ENCODE measurements at regions not wholly inside any gene's neighbourhood (a gene's known extent, or its start where the extent isn't known, plus 50 kb on each side); places are given as distances from the start of the nearest gene placed in this dataset.

DNA sequence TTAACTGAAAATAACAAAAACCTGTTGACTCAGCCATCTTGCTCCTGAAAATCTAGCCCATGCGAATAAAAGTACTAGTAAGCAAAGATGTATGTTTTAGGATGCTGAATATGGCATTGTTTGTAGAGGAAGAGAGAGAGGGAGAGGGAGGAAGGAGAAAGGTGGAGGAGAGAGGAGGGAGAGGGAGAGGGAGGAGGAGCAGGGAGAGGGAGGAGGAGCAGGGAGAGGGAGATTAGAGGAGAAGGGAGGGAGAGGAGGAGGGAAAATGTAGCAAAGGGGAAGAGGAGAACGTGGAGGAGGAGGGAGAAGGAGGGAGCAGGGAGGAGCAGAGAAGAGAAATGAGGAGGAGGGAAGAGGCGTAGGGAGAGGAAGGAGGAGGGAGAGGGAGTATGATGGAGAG lies 324.5 kb upstream of the EEF2KMT start:
- TF ChIP-seq YY1 (IDR thresholded peaks at IDR 0.05; ENCODE audit: insufficient read depth, insufficient read length) = no peak
- TF ChIP-seq ZNF274 (IDR thresholded peaks at IDR 0.05; ENCODE audit: low read depth, low read length) = no peak
- TF ChIP-seq SUZ12 (IDR thresholded peaks at IDR 0.05; ENCODE audit: extremely low read depth, insufficient read depth, insufficient read length) = no peak
- Histone ChIP-seq H3K36me3 (ENCODE audit: insufficient read depth, insufficient read length, low read length) (no peaks in the 10 kb centered on the region), H3K9ac (ENCODE audit: insufficient read length, low read depth) (no peak overlapping the region), H3K4me3 (ENCODE audit: insufficient read length, low read depth) (no peak overlapping the region), H3K27me3 (ENCODE audit: insufficient read depth, insufficient read length) (no peaks in the 10 kb centered on the region), H3K9me3 (ENCODE audit: insufficient read depth, low read length) (no peaks in the 10 kb centered on the region; the same call in 1 of the 2 replicates), H3K4me1 (ENCODE audit: insufficient read depth, insufficient read length) (no peaks in the 10 kb centered on the region)
- no peak for DNase-seq (ENCODE audit: low read depth, low spot score)

GRCh38 chr16:5416013-5416412 lies 318.4 kb upstream of the EEF2KMT start:
- H3K9ac ChIP-seq (ENCODE audit: insufficient read length, low read depth) = no peak overlapping the region
- H3K36me3 ChIP-seq (ENCODE audit: insufficient read depth, insufficient read length, low read length) = no peaks in the 10 kb centered on the region
- TF ChIP-seq YY1 (IDR thresholded peaks at IDR 0.05; ENCODE audit: insufficient read depth, insufficient read length) = no peak
- no peak for TF ChIP-seq SUZ12 (IDR thresholded peaks at IDR 0.05; ENCODE audit: extremely low read depth, insufficient read depth, insufficient read length)
- no peak for TF ChIP-seq ZNF274 (IDR thresholded peaks at IDR 0.05; ENCODE audit: low read depth, low read length)
- no peaks in the 10 kb centered on the region for H3K4me1 ChIP-seq (ENCODE audit: insufficient read depth, insufficient read length)
- H3K27me3 ChIP-seq (ENCODE audit: insufficient read depth, insufficient read length) = no peaks in the 10 kb centered on the region
- peaks cover 5% of the 10 kb centered on the region; the same call in 1 of the 2 replicates for H3K9me3 ChIP-seq (ENCODE audit: insufficient read depth, low read length)
- DNase-seq (ENCODE audit: low read depth, low spot score) = no peak
- H3K4me3 ChIP-seq (ENCODE audit: insufficient read length, low read depth) = no peak overlapping the region

- Histone ChIP-seq H3K36me3 (ENCODE audit: insufficient read depth, insufficient read length, low read length) (no peaks in the 10 kb centered on the region), H3K4me1 (ENCODE audit: insufficient read depth, insufficient read length) (no peaks in the 10 kb centered on the region), H3K9me3 (ENCODE audit: insufficient read depth, low read length) (peaks cover 5% of the 10 kb centered on the region; the same call in 1 of the 2 replicates), H3K9ac (ENCODE audit: insufficient read length, low read depth) (no peak overlapping the region), H3K4me3 (ENCODE audit: insufficient read length, low read depth) (no peak overlapping the region), H3K27me3 (ENCODE audit: insufficient read depth, insufficient read length) (no peaks in the 10 kb centered on the region)
- no peak for DNase-seq (ENCODE audit: low read depth, low spot score)
- TF ChIP-seq ZNF274 (IDR thresholded peaks at IDR 0.05; ENCODE audit: low read depth, low read length) = no peak
- no peak for TF ChIP-seq YY1 (IDR thresholded peaks at IDR 0.05; ENCODE audit: insufficient read depth, insufficient read length)
- no peak for TF ChIP-seq SUZ12 (IDR thresholded peaks at IDR 0.05; ENCODE audit: extremely low read depth, insufficient read depth, insufficient read length)
Observed at GRCh38 chr16:5415123-5415522, 317.5 kb upstream of the EEF2KMT start.

DNA sequence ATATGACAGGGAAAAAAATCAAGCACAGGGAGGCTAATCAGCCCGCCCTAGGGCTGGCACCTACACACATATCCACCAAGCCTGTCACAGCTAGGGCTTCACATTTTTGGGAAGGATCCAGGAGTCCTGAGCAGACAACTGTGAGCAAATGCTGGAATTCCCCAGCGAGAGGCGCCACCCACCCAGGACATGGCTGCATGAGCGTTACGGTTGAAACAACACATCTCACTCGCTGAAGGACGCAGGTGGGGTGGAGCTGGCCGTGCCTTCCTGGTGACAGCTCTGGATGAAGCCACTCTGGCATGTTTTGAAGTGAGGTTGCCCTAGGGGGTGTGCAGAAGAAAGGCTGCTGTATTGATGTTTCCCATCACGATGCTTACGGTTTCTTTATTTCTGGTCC lies 315.1 kb upstream of the EEF2KMT start:
- Histone ChIP-seq H3K9ac (ENCODE audit: insufficient read length, low read depth) (no peak overlapping the region), H3K4me3 (ENCODE audit: insufficient read length, low read depth) (no peak overlapping the region), H3K9me3 (ENCODE audit: insufficient read depth, low read length) (peaks cover 5% of the 10 kb centered on the region; the same call in 1 of the 2 replicates), H3K27me3 (ENCODE audit: insufficient read depth, insufficient read length) (no peaks in the 10 kb centered on the region), H3K36me3 (ENCODE audit: insufficient read depth, insufficient read length, low read length) (no peaks in the 10 kb centered on the region), H3K4me1 (ENCODE audit: insufficient read depth, insufficient read length) (no peaks in the 10 kb centered on the region)
- DNase-seq (ENCODE audit: low read depth, low spot score) = no peak
- no peak for TF ChIP-seq YY1 (IDR thresholded peaks at IDR 0.05; ENCODE audit: insufficient read depth, insufficient read length)
- TF ChIP-seq SUZ12 (IDR thresholded peaks at IDR 0.05; ENCODE audit: extremely low read depth, insufficient read depth, insufficient read length) = no peak
- TF ChIP-seq ZNF274 (IDR thresholded peaks at IDR 0.05; ENCODE audit: low read depth, low read length) = no peak

GRCh38 chr16:5398203-5398602 lies 300.6 kb upstream of the EEF2KMT start:
- Histone ChIP-seq H3K9ac (ENCODE audit: insufficient read length, low read depth) (no peak overlapping the region), H3K27me3 (ENCODE audit: insufficient read depth, insufficient read length) (no peaks in the 10 kb centered on the region), H3K4me3 (ENCODE audit: insufficient read length, low read depth) (no peak overlapping the region), H3K36me3 (ENCODE audit: insufficient read depth, insufficient read length, low read length) (no peaks in the 10 kb centered on the region), H3K4me1 (ENCODE audit: insufficient read depth, insufficient read length) (peaks cover 5% of the 10 kb centered on the region), H3K9me3 (ENCODE audit: insufficient read depth, low read length) (no peaks in the 10 kb centered on the region)
- no peak for DNase-seq (ENCODE audit: low read depth, low spot score)
- TF ChIP-seq SUZ12 (IDR thresholded peaks at IDR 0.05; ENCODE audit: extremely low read depth, insufficient read depth, insufficient read length) (no peak), ZNF274 (IDR thresholded peaks at IDR 0.05; ENCODE audit: low read depth, low read length) (no peak), YY1 (IDR thresholded peaks at IDR 0.05; ENCODE audit: insufficient read depth, insufficient read length) (no peak)

DNA sequence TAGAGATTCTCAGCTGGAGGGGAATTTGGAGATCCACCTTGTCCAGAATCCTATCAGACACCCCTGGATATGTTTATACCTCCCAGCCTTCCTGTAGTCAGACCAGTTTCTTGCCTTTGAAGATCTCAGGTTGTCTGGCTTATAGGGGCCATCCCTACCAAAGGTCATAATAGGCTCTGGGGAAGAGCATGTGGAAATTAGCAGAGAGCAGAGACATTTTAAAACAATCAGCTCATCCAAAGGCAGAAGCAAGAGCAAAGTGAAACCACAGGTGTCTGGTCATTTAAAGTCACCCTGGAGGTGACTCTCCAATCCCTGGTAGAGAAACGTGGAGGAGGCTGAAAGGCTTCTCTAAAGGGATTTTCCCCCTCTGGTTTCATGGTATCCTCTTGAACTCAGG lies 299.3 kb upstream of the EEF2KMT start:
- peaks cover under 1% of the 10 kb centered on the region for H3K4me1 ChIP-seq (ENCODE audit: insufficient read depth, insufficient read length)
- no peaks in the 10 kb centered on the region for H3K9me3 ChIP-seq (ENCODE audit: insufficient read depth, low read length)
- TF ChIP-seq ZNF274 (IDR thresholded peaks at IDR 0.05; ENCODE audit: low read depth, low read length) (no peak), YY1 (IDR thresholded peaks at IDR 0.05; ENCODE audit: insufficient read depth, insufficient read length) (no peak), SUZ12 (IDR thresholded peaks at IDR 0.05; ENCODE audit: extremely low read depth, insufficient read depth, insufficient read length) (no peak)
- H3K9ac ChIP-seq (ENCODE audit: insufficient read length, low read depth) = no peak overlapping the region
- no peaks in the 10 kb centered on the region for H3K36me3 ChIP-seq (ENCODE audit: insufficient read depth, insufficient read length, low read length)
- DNase-seq (ENCODE audit: low read depth, low spot score) = no peak
- H3K27me3 ChIP-seq (ENCODE audit: insufficient read depth, insufficient read length) = no peaks in the 10 kb centered on the region
- no peak overlapping the region for H3K4me3 ChIP-seq (ENCODE audit: insufficient read length, low read depth)

- H3K4me1 ChIP-seq (ENCODE audit: insufficient read depth, insufficient read length) = no peaks in the 10 kb centered on the region
- no peak for DNase-seq (ENCODE audit: low read depth, low spot score)
- no peak overlapping the region for H3K9ac ChIP-seq (ENCODE audit: insufficient read length, low read depth)
- H3K27me3 ChIP-seq (ENCODE audit: insufficient read depth, insufficient read length) = no peaks in the 10 kb centered on the region
- H3K36me3 ChIP-seq (ENCODE audit: insufficient read depth, insufficient read length, low read length) = no peaks in the 10 kb centered on the region
- H3K4me3 ChIP-seq (ENCODE audit: insufficient read length, low read depth) = no peak overlapping the region
- no peak for TF ChIP-seq YY1 (IDR thresholded peaks at IDR 0.05; ENCODE audit: insufficient read depth, insufficient read length)
- no peak for TF ChIP-seq ZNF274 (IDR thresholded peaks at IDR 0.05; ENCODE audit: low read depth, low read length)
- no peak for TF ChIP-seq SUZ12 (IDR thresholded peaks at IDR 0.05; ENCODE audit: extremely low read depth, insufficient read depth, insufficient read length)
- H3K9me3 ChIP-seq (ENCODE audit: insufficient read depth, low read length) = no peaks in the 10 kb centered on the region
Observed at GRCh38 chr16:5393070-5393469, 295.5 kb upstream of the EEF2KMT start.
